ENCODE measurements at regions not wholly inside any gene's neighbourhood (a gene's known extent, or its start where the extent isn't known, plus 50 kb on each side); places are given as distances from the start of the nearest gene placed in this dataset.
A peak's percentile ranks its signal among the peaks of the same experiment; 100 is the strongest.

DNA sequence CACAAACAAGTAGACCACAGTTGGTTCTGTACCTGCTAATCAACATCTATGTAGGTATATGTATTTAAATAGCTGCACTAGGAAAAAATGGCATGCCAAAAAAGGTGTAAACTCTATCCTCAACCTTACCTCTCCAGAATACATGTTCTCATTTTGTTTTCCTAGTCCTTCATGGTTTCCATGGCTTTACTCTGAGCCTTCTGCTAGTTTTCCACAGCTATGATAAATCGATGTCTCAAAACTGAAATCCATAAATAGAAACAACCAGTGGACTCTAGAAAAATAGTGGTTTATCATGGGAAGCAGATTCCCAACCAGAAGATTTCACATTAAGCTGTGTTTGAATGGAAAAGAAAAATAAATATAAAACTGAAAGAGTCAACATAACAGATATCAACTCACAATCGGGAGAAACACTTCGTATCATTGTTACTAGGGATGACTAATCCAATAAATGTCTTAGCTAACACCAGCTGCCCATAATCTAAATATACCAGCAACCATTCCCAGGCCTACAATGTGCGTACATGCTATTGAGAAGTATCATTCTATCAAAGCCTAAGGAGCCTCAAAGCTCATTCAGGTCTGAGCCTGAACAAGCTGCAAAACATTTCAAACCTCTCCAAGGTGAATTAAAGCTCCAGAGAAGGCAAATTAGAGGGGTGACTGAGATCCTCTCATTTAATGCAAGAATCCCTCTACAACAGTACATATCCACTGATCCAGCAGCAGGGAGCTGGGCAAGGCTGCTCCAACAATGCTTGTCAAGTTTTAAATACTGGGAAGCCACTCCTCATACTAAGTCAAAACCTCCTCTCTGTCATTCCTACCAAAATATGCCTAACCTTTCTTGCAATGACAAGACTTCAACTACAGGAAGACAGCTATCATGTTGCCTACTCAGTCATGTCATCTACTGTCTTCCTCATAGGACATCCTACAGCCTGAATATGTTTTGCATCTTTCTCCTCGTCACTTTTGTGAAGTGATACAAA, 90.2 kb downstream of the KCTD12 start:
- peak in 3 of 56 donors; percentile 4 to 22 (median 20) for DNase-seq

DNA sequence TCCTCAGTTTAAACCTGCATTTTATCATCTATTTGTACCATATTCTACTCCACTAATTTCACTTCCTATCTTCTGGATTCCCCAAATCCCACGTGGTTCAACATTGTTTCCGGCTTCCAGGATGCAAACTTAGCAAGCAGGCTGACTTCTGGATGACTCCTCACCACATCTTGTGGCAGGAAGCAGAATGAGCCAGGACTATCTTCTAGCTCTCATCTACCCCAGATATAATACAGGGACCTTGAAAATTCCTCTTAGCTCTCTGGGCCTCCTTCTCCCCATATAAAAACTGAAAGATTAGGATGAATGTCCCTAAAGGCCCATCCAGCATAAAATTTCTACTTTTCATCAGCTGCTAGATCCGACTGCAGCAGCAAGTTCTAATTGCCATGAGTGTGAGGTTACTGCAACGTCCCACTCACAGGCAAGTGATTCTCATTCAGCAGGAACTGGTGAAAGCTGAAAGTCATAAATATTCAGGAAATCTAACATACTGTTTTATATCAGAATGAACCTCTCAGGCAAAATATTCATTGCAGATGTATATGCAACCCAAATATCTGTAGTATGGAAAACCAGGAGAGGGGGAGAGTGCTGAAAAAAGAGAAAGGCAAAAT, 93.4 kb downstream of the KCTD12 start:
- peak in 6 of 56 donors; percentile 16 to 46 (median 20) for DNase-seq

DNA sequence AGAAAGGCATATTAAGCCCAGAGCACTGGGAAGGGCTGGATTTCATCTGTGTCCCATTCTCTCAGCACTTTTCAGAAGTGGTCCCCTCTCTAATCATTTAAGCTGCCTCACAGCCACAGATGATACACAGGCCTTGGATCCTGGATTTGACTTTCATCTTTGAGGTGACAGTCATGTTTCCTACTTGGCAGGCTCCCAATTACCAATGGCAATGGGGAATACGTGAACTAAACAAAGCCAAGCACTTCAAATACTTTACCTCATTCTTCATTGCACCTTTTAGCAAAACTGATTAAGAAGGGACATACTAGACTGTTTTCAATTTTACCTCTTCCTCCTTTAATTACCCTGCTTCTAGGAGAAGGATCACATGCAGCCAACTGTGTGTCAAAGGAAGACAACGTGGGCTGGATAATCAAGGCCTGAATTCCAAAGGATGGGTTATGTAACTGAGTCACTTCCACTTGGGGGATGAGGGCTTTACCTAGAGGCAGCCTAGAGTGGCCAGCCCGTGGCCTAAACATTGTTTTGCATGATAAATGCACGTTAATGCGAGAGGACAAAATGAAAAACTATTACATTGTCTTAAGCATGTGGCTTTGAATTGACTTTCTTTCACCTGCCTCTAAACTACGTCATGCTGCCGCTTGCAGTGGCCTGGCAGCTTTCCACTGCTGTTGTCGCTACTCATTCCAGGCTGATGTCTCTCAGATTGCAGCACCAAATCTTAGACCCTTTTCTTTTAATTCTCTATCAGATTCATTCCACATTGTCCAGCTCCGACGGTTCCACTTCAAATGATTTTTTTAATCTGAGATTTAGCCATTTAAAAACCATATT, 95.0 kb downstream of the KCTD12 start:
- DNase-seq, result no peak

DNA sequence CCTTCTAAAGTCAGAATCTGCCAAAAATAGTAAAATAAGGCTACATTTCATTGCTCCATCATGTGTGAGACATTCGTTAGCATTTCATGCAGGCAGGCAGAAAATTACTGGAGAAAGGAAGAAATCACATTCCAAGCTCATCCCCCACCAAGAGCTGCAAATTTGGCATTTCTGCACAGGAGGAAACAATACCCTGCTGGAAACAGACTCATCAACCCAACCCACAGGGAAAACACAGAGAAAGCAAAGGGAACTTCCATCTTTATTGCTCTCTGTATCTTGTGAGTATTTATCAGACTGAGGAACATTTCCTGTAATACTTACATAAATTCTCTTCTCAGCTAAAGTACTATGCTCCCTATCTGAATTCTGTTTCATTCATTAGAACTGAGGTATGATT, 95.7 kb downstream of the KCTD12 start:
- no peak for DNase-seq

DNA sequence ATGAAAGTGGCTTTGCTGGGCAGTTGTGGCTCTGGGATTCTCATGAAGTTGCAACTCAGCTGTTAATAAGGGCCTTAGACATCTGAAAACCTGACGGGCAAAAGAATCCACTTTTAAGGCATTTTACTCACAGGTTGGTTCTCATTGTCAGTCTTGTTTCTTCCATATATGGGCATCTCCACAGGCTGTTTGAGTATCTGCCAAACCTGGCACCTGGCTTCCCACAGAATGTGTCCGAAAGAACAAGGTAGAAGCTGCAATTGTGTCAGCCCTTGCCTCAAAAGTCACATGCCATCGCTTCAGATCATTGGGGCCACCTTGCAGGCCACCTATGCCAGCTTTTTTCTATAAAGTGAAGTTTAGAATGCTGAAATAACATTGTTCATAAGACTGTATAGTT, 102.4 kb downstream of the KCTD12 start:
- DNase-seq, result no peak

DNA sequence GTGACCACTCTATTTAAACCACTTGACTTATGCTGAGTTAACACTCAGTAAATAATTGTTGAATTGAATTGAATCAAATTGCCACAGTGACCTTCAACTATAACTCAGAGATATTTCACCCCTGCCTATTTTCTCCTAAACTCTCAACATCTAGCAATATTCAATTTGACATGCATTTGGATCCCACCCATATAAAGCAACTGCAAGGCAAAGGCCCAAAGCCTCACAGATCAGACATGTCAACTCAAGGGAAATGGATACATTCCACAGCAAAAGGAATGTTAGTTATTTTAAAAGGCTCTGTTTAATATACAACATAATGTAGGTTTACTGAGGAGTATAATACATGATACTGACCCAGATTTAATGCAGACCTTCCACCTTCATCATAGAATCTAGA, 107.4 kb downstream of the KCTD12 start:
- DNase-seq, result no peak

DNA sequence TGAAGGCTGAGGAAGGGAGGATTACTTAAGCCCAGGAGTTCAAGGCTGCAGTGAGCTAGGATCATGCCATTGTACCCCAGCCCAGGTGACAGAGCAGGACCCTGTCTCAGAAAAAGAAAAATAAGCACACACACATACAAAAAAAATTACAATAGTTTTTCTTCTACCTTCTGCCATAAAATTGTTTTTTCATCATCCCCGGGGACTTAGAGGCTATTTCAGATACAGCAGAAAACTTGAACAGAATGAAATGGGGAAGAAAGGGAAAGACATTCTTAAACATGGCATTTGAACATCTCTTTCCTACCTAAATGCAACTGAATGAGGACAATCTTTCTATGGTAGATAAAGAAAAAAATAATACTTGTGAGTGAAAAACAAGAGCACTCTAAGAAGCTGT, 109.1 kb downstream of the KCTD12 start:
- DNase-seq, result no peak

DNA sequence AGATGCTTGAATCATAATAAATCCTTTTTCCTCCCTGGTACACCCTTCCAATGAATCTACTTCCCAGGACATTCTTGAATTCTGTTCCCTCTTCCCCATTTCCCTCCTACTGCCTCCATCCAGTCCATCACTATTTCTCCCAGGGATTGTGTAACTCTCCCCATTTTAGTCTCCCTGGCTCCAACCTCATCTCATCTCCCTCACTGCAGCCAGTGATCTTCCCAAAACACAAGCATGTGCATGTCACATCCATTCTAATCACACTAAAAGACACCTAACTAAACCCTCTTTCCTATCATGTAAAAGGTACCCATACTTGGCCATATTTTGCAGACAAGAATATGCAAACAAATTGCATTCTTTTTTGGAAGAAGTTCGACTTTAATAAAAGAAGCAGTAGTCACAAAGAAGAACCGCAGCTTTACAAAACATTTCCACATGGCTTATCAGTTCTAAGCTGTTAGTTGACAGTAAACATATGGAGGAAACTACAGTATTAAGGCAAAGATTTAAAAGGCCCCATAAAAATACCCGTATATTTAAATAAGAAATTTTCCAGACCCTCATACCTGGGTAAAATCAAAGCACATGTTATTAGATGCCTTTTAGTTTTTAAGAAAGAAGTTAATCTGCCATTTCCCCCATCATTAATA, 111.0 kb downstream of the KCTD12 start:
- DNase-seq, result no peak

DNA sequence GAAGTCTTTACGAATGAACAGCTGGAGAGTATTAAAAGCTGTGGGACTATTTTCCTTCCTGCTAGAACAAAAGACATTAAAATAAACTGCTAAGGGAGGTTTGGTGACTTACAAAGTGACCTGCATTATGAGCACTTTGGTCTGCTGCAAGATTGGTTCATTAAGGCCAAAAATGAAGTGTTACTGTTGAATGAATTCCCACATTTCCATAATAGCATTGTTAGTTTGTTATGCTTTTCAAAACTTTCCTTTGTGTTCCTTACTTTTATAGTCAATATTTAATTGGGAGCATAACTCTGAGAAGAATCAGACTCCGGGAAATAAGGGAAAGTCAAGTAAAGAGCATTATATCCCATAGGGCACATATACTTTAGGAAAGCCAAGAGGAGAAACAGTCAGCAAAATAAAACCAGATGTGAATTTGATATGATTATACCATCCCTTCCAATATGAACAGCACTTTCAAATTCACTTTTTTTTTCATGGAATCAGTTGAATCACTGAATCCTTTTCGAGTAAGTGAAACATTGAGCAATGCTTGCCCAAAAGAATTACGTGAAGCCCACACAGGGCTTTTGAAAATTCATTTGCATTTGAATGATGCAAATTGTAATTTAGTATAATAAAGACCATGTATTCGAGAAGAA, 112.6 kb downstream of the KCTD12 start:
- DNase-seq, result no peak

DNA sequence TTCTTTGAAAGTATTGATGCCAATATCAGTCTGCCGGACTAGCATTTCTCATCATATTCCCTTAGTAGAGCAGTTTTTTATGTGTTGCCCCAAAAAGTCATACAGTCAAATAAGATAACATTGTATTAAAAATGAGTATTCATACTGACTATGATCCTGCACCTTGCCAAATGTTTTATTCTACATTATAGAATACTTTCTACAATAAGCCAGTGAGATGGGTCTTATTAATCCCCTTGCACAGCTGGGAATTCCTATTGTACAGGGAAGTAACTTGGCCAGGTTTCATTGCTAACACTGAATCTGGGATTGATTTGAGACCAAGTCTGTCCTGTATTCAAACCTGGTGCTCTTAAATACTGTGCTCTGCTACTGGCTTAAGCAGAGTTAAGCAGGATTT, 114.0 kb downstream of the KCTD12 start:
- no peak for DNase-seq

DNA sequence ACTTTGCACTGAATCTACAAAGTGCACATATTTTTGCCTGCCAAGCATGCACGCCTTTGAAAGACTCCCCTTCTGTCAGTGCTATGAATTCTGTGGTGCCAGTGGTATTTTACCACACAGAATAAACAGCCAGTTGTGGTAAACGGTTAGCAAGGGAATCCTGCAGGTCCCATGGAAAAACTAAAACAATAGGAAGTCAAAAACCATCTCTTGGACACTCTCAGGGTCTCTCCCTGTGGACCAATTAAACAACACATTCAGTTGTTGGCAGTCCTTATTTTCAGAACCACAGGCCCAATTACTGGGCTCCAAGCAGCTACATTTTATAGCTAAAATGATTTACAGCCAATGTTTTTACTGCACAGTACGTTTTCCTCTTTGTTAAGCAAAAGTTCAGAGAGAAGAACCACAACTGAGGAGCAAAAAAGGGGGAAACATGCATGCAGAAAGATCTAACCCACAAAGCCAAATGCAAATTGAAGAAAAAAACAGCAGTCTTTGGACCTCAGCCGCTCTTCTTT, 116.9 kb downstream of the KCTD12 start:
- no peak for DNase-seq

DNA sequence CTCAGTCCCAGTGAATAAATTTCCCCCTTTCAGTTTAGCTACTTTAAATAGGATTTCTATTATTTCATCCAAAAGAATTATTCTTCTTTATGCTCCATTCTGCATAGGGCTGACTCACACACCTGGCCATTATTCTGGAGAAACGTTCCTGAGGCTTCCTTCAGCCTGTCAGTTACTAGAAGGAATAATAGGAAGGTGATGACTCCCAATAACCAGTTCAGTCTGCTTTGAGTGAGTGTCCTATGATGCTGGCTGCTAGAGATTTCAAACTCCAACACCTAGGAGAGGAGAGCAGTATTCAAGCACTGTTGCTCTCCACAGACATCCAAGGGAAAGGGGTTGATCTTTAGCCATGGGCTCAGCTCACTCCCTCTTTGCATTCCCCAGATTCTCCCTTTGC, 117.8 kb downstream of the KCTD12 start:
- no peak for DNase-seq

DNA sequence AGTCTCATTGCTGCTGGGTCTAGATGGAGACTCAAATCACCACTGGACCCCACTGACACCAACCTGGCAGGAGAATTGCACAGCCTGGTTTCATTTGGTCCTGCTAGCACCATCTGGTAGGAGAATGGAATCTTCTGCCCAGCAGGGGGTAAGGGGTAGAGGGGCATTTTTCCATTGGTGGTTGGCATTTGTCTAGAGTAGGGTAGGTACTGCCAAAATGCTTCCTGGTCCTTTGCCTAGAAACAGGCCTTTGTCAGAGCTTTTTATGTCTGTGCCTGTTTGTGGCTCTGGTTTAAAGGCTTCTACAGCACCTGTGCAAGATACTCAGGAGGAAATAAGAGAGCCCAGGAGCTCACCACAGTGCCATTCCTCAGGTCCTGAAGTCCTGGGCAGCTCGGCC, 121.3 kb downstream of the KCTD12 start:
- DNase-seq, result no peak

DNA sequence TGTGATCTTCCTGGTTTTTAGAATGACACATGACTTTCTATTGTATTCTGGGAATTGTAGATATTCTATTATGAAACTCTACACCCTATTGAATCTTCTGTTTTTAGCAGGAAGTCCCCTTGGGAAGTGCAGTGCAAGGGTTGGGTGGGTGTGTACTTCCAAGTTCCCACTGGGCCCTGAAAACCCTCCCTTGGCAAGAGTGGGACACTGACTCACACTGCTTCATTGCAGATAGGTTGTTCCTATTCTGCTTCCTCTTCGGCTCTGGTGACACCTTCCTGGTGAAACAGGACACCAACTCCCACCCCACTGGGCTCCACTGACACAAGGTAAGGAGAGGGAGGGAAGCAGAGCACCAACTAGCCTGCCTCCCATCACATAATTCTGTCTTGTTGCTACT, 121.8 kb downstream of the KCTD12 start:
- no peak for DNase-seq

DNA sequence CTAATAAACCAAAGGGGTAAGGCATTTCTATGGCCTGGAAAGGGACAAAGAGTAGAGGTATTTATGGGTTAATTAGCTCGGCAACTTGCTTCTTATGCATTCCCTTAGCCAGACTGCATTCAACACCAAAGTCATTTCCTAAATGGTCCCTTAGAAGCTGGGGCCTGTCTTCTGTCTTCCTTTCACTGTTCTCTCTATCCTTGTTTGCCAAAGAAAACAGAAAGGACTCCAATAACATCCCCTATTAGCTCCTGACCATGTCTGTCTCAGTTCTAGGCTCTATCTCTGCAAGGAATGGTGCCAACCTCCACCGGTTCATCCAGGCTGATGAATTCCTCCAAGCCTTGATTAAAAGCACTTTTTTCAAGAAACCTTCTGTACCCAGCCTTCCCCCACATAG, 123.5 kb downstream of the KCTD12 start:
- DNase-seq, result no peak

DNA sequence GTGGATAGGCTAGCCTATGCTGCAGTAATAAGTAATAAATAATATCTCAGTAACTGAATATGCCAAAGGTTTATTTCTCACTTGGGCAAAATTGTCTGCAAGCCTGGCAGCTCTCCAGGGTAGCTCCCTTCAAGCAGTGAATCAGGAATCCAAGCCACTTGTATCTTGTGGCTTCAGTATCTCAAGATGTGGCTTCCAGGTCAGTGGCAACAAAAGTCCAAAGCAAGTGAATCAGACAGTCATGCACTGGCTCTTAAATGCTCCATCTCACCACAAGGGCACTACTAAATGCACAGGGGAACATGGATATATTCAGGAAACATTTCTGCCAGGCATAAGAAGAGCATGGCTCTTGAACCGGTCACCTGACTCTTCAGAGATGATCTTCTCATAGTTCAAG, 126.3 kb downstream of the KCTD12 start:
- DNase-seq, result no peak

DNA sequence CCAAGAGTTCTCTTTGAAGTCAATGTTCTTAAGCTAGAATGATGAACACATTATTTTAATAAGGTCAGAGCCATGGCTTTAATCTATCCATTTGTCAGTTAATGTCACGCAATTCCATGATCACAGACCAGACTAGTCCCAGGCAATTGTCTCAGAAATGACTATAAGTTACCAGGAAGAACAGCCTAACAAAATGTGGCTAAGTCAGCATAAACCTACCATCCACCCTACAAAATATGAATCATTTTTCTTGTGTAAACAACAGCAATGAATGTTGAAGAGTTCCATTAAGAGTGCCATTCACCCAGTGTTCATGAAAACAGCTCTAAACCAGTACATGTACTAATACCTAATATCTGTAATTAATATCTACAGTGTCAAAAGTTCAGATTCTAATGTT, 127.5 kb downstream of the KCTD12 start:
- no peak for DNase-seq

DNA sequence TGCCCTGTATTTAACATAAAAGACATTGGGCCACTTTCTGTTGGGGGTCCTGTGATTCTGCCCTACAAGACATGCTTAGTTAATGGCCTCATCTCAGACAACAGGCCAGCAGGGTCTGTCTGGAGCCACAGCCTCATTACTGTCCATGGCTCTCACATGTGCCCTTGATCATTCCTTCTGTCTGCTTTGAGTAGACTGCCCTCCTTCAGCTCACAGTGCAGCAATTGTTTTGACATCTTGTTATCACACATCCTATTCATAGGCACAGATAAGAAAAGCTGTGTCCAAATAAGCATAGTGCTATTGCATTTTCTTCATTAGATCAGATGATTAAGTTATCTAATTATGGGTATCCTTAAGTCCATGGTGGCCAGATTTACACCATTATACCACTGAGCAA, 127.9 kb downstream of the KCTD12 start:
- no peak for DNase-seq

DNA sequence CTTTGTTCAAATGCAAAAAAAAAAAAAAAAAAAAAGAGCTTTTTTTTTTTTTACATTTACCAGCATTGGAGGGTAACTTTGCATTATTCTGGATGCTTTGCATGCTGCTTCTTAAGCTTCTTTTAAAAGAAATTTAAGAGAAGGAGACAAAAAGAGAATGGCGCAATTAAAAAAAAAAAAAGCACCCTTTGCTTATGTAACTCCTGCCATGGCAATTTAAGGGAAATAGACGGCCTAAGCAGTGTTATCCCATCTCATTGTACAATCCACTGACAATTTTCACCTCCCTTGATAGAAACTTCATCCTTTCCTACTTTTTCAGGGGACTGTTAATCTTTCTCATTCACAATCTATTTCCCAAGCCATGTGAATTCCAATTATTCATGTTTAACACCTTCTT, 129.8 kb downstream of the KCTD12 start:
- DNase-seq, result no peak

DNA sequence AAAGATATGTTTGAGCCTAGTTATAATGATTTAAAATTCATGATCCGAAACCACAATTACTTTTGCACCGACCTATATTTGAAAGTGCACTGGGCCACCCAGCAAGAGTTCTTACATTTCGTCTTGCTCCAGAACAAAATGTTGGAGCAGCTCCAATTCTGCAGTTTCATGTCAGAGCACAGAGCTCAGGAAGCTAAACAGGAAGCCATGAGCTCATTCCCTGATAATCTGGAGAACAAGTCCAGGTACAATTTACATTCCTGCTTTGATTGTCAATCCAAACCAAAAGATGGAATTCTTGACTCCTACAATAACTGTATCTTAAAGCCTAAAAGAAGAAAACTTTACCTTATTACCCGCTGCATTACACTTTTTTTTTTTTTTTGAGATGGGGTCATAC, 131.8 kb downstream of the KCTD12 start:
- no peak for DNase-seq

DNA sequence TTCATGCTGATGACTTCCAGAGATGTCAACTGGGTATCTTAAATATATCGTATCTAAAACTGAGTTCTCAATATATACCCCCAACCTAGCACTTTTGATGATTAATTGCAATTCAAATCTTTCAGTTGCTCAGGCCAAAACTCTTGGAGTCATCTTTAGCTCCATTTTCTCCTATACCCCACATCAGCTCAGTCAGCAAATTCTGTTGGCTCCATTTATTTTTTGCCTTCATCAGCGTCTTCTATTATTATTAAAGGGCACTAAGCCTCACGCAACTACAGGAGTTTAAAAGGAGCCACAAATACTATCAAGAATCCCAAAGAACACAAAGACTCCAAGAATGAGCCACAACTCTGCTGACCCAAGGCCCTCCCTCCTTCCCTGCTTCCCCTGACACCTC, 134.9 kb downstream of the KCTD12 start:
- no peak for DNase-seq
